ENCODE measurements at regions not wholly inside any gene's neighbourhood (a gene's known extent, or its start where the extent isn't known, plus 50 kb on each side); places are given as distances from the start of the nearest gene placed in this dataset.

- no peak overlapping the region for H2BK15ac ChIP-seq (ENCODE audit: low read depth, low read length)
- no peak overlapping the region for H4K8ac ChIP-seq (ENCODE audit: low read depth in 2 of 2, low read length in 2 of 2)
- H2AK5ac ChIP-seq (ENCODE audit: low read depth, low read length), result no peak overlapping the region
- TF ChIP-seq MAFK (IDR thresholded peaks at IDR 0.05; ENCODE audit: low read depth, low read length), result no peak
- no peak for TF ChIP-seq MXI1 (IDR thresholded peaks at IDR 0.05; ENCODE audit: borderline replicate concordance, low read depth, low read length)
- TF ChIP-seq, protein P1, sequence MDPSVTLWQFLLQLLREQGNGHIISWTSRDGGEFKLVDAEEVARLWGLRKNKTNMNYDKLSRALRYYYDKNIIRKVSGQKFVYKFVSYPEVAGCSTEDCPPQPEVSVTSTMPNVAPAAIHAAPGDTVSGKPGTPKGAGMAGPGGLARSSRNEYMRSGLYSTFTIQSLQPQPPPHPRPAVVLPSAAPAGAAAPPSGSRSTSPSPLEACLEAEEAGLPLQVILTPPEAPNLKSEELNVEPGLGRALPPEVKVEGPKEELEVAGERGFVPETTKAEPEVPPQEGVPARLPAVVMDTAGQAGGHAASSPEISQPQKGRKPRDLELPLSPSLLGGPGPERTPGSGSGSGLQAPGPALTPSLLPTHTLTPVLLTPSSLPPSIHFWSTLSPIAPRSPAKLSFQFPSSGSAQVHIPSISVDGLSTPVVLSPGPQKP (IDR thresholded peaks at IDR 0.05; ENCODE audit: borderline replicate concordance, low read depth, low read length), result no peak
- no peak for TF ChIP-seq FOS (IDR thresholded peaks at IDR 0.05; ENCODE audit: low read depth, low read length)
- TF ChIP-seq, protein P2, sequence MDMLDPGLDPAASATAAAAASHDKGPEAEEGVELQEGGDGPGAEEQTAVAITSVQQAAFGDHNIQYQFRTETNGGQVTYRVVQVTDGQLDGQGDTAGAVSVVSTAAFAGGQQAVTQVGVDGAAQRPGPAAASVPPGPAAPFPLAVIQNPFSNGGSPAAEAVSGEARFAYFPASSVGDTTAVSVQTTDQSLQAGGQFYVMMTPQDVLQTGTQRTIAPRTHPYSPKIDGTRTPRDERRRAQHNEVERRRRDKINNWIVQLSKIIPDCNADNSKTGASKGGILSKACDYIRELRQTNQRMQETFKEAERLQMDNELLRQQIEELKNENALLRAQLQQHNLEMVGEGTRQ (IDR thresholded peaks at IDR 0.05; ENCODE audit: low read depth, low read length), result no peak
- TF ChIP-seq SMC3 (IDR thresholded peaks at IDR 0.05; ENCODE audit: low read depth, low read length), result no peak
- no peak for TF ChIP-seq RCOR1 (IDR thresholded peaks at IDR 0.05; ENCODE audit: insufficient replicate concordance, low read length)
- H2BK20ac ChIP-seq (ENCODE audit: low read depth, low read length), result no peak overlapping the region
- no peak overlapping the region for H3K4me3 ChIP-seq (ENCODE audit: insufficient read depth, low read depth, low read length)
- H3K9me3 ChIP-seq (ENCODE audit: control insufficient read depth, insufficient read depth, low read length), result no peaks in the 10 kb centered on the region
- H2AK9ac ChIP-seq (replicated peaks; ENCODE audit: low read depth, low read length, poor library complexity), result no peak overlapping the region
- DNase-seq, result no peak
- WGBS, 2 experiments (ENCODE audit: extremely low coverage in 2 of 2, insufficient read length in 1 of 2), result no CpG with 5 or more reads among the region's 3 CpGs
- dilution Hi-C loops (cut with HindIII; ENCODE audit: low sequenced_read_pairs, unreplicated experiment) (no loop called here), in situ Hi-C loops (cut with MboI; ENCODE audit: low sequenced_read_pairs) (no loop called here), intact Hi-C loops (cut with micrococcal nuclease) (no loop called here)
- no peak overlapping the region for H3K18ac ChIP-seq (ENCODE audit: low read depth, low read length)
- H3K36me3 ChIP-seq (ENCODE audit: control insufficient read depth, insufficient read depth, low read length), result no peaks in the 10 kb centered on the region
- H2BK5ac ChIP-seq (ENCODE audit: low read depth, low read length, poor library complexity, severe bottlenecking), result no peak overlapping the region
- H3K27ac ChIP-seq (ENCODE audit: insufficient read depth, low read length), result no peak overlapping the region
- no peak overlapping the region for H4K91ac ChIP-seq (ENCODE audit: insufficient read depth, low read depth, low read length)
- H3K23ac ChIP-seq (ENCODE audit: low read depth, low read length), result no peak overlapping the region
- no peak overlapping the region for H2BK120ac ChIP-seq (ENCODE audit: low read depth, low read length)
- no peak overlapping the region for H4K5ac ChIP-seq (ENCODE audit: low read depth, low read length)
- H3K4me2 ChIP-seq (ENCODE audit: low read depth, low read length), result no peak overlapping the region
- ChIA-PET CTCF (no interaction called here), POLR2A (ENCODE audit: unreplicated experiment) (no interaction called here)
- no peak overlapping the region for H3K9ac ChIP-seq (ENCODE audit: low read depth, low read length)
- no peak overlapping the region for H3K14ac ChIP-seq (replicated peaks; ENCODE audit: low read depth, low read length)
- no peaks in the 10 kb centered on the region for H3K9me1 ChIP-seq (ENCODE audit: insufficient read depth, low read length)
- ATAC-seq (ENCODE audit: low read depth), result no peak
- no peak overlapping the region for H2AFZ ChIP-seq (replicated peaks; ENCODE audit: low read length, poor library complexity)
- H3K56ac ChIP-seq (ENCODE audit: extremely low read depth, insufficient read depth, low read length), result no peak overlapping the region
- H3K27me3 ChIP-seq (ENCODE audit: control insufficient read depth, insufficient read depth, low read length), result no peaks in the 10 kb centered on the region
- no peaks in the 10 kb centered on the region for H4K20me1 ChIP-seq (ENCODE audit: insufficient read depth, low read length)
- BruUV-seq (replicated peaks), result no TSS peak
- no peaks in the 10 kb centered on the region for H3K79me1 ChIP-seq (ENCODE audit: low read depth in 1 of 2, low read length in 2 of 2)
- H3K4me1 ChIP-seq (ENCODE audit: control insufficient read depth, insufficient read depth, low read length), result peaks cover 1% of the 10 kb centered on the region
- no peak overlapping the region for H3K4ac ChIP-seq (ENCODE audit: low read depth, low read length)
These were observed 151.3 kb downstream of the CAND1 start for GRCh38 chr12:67420506-67420905.
